ENCODE measurements at regions not wholly inside any gene's neighbourhood (a gene's known extent, or its start where the extent isn't known, plus 50 kb on each side); places are given as distances from the start of the nearest gene placed in this dataset.

DNA sequence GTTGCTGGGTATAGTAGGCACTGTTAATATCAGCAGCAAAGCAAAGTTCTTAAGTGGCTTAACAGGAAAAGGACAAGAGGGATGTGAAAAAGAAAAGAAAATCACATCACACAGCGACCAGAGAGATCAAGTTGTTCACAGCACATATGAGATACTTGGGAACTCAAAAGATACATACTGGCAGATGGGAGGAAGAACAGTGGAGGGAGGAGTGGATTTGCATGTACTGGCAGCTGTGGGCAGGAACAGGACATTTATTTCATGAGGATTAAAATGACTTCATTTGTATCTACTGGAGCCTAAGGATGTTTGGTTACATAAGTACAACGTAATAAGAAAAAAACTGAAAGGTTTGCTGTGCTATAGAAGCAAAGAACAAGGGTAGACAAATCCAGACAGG is 136.5 kb upstream of the IFNG-AS1 start:
- Mint-ChIP-seq H3K27ac (ENCODE audit: unreplicated experiment) (no peak overlapping the region), H3K36me3 (ENCODE audit: low read depth) (no peaks in the 10 kb centered on the region), H3K4me3 (ENCODE audit: unreplicated experiment) (no peak overlapping the region), H3K9me3 (ENCODE audit: low read depth) (peaks cover 5% of the 10 kb centered on the region), H3K27me3 (ENCODE audit: low read depth) (no peaks in the 10 kb centered on the region), H3K4me1 (ENCODE audit: low read depth) (peaks cover 6% of the 10 kb centered on the region)
- TF ChIP-seq, protein P1, sequence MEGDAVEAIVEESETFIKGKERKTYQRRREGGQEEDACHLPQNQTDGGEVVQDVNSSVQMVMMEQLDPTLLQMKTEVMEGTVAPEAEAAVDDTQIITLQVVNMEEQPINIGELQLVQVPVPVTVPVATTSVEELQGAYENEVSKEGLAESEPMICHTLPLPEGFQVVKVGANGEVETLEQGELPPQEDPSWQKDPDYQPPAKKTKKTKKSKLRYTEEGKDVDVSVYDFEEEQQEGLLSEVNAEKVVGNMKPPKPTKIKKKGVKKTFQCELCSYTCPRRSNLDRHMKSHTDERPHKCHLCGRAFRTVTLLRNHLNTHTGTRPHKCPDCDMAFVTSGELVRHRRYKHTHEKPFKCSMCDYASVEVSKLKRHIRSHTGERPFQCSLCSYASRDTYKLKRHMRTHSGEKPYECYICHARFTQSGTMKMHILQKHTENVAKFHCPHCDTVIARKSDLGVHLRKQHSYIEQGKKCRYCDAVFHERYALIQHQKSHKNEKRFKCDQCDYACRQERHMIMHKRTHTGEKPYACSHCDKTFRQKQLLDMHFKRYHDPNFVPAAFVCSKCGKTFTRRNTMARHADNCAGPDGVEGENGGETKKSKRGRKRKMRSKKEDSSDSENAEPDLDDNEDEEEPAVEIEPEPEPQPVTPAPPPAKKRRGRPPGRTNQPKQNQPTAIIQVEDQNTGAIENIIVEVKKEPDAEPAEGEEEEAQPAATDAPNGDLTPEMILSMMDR (IDR thresholded peaks at IDR 0.05), result no peak
- no peak for DNase-seq (ENCODE audit: low spot score)

DNA sequence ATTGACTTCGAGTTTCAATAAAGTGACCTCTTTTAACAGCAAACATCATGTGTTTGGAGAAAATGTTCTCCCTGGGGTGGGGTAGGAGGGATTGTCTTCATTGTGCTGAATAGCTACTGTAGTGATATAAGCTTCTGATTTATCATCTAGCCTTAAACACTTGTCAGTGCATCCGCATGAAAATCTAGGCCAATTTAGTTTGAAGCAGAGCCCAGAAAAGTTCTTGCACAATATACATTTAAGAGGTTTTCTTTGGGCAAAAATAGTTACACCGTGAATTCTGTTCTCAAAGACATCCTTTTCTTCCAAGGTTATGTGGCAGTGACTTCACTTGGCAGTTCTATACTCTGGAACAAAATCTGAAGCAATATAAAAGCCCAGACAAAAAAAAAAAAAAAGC is 136.0 kb upstream of the IFNG-AS1 start:
- Mint-ChIP-seq H3K4me1 (ENCODE audit: low read depth) (peaks cover 6% of the 10 kb centered on the region), H3K9me3 (ENCODE audit: low read depth) (peaks cover 7% of the 10 kb centered on the region), H3K36me3 (ENCODE audit: low read depth) (no peaks in the 10 kb centered on the region), H3K27me3 (ENCODE audit: low read depth) (no peaks in the 10 kb centered on the region), H3K4me3 (ENCODE audit: unreplicated experiment) (no peak overlapping the region), H3K27ac (ENCODE audit: unreplicated experiment) (no peak overlapping the region)
- TF ChIP-seq, protein P1 (IDR thresholded peaks at IDR 0.05), result no peak
- DNase-seq (ENCODE audit: low spot score), result no peak

DNA sequence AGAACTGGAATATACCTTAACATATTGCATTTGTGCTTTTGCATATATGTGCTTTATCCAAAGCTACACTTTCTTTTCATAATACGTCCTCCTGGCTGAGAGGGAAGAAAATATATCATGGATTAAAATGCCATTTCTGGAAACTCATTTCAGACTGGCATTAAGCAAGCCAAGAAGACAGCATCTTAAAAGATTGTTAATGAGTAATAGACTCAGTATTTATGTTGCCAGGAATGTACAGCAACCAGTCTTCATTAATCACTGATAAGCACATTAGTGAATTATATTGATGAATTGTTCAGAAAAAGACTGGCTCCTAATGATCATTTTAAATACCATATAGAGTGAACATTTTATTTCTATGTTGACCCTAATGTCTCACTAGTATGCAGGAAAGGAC is 134.9 kb upstream of the IFNG-AS1 start:
- Mint-ChIP-seq H3K4me3 (ENCODE audit: unreplicated experiment) (no peak overlapping the region), H3K4me1 (ENCODE audit: low read depth) (peaks cover 6% of the 10 kb centered on the region), H3K36me3 (ENCODE audit: low read depth) (no peaks in the 10 kb centered on the region), H3K27me3 (ENCODE audit: low read depth) (no peaks in the 10 kb centered on the region), H3K9me3 (ENCODE audit: low read depth) (peaks cover 7% of the 10 kb centered on the region), H3K27ac (ENCODE audit: unreplicated experiment) (no peak overlapping the region)
- TF ChIP-seq, protein P1 (IDR thresholded peaks at IDR 0.05), result no peak
- DNase-seq (ENCODE audit: low spot score), result no peak

DNA sequence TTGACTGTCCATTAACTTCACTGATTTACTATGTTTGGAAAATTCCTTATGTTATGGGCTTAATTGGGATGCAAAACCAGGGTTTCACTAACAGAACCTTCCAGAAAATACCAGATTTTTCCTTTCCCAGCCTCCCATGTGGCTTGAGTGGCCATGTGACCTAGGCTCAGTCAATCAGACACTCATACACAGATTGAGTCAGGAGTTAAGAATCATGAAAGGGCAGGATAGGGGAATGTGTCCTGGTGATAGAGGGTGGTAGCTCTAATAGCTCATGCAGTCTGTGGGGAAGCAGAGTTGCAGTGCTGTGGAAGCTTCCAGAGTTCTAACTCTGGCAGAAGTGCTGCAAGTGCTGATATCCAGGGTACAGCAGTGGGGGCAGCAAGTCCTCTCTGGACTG is 134.1 kb upstream of the IFNG-AS1 start:
- no peak for DNase-seq (ENCODE audit: low spot score)
- Mint-ChIP-seq H3K4me1 (ENCODE audit: low read depth) (peaks cover 6% of the 10 kb centered on the region), H3K9me3 (ENCODE audit: low read depth) (peaks cover 7% of the 10 kb centered on the region), H3K4me3 (ENCODE audit: unreplicated experiment) (no peak overlapping the region), H3K27ac (ENCODE audit: unreplicated experiment) (no peak overlapping the region), H3K36me3 (ENCODE audit: low read depth) (no peaks in the 10 kb centered on the region), H3K27me3 (ENCODE audit: low read depth) (no peaks in the 10 kb centered on the region)
- TF ChIP-seq, protein P1 (IDR thresholded peaks at IDR 0.05), result no peak

DNA sequence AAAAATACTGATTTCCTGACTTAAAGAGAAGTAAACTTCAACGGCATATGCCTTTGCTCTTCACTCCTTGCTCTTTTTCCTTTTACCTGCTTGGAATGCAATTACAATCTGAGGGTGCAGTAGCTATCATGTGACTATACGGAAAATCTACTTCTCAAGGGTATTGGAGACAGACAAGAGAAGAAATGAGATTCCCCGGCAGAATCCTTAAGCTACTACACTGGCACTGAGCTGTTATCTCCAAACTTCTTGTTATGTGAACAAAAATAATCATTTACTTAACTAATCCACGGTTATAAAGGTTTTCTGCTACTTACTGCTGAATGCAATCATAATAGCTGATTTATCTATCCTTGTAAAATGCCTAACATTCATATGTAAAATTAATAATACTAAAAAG is 118.0 kb upstream of the IFNG-AS1 start:
- H3K27ac Mint-ChIP-seq (ENCODE audit: unreplicated experiment), result no peak overlapping the region
- no peak overlapping the region for H3K4me3 Mint-ChIP-seq (ENCODE audit: unreplicated experiment)
- peaks cover 9% of the 10 kb centered on the region for H3K9me3 Mint-ChIP-seq (ENCODE audit: low read depth)
- no peaks in the 10 kb centered on the region for H3K27me3 Mint-ChIP-seq (ENCODE audit: low read depth)
- TF ChIP-seq, protein P1 (IDR thresholded peaks at IDR 0.05), result no peak
- H3K36me3 Mint-ChIP-seq (ENCODE audit: low read depth), result peaks cover 5% of the 10 kb centered on the region
- no peak for DNase-seq (ENCODE audit: low spot score)
- no peaks in the 10 kb centered on the region for H3K4me1 Mint-ChIP-seq (ENCODE audit: low read depth)
